ENCODE measurements at regions not wholly inside any gene's neighbourhood (a gene's known extent, or its start where the extent isn't known, plus 50 kb on each side); places are given as distances from the start of the nearest gene placed in this dataset.

DNA sequence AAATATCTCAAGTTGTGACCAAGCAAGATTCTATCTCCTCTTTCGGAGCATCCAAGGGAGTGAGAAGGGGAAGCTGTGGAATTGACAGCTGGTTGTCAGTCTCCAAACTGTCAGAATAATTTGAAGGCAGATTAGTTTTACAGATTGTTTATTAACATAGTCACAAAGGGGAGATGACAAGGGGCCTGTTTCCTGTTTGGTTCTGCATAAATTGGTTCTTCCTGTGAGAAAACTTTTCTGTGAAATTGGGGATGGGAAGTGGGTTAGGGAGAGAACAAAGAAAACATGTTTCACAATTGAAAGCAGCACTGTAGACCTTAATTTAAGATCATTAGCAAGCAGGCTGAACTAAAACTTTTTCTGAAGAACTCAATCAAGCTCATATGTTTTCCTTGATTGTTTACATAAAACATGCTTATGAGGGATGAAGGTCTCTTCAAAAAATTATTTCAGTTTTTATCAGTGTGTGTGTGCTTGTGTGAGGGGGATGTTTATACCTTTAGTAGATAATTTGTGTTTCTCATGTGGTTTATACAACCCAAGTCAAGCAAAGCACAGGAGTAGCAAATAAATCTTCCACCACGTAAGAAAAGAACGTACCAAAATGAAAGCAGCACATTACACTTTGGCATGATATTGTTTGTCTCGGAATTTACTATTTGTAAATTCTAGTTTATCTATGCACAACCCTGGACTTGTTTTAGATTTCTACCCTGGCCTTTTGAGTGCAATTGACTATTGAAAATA lies 604.9 kb upstream of the CDH2 start (continued):
- TF ChIP-seq, protein P1, sequence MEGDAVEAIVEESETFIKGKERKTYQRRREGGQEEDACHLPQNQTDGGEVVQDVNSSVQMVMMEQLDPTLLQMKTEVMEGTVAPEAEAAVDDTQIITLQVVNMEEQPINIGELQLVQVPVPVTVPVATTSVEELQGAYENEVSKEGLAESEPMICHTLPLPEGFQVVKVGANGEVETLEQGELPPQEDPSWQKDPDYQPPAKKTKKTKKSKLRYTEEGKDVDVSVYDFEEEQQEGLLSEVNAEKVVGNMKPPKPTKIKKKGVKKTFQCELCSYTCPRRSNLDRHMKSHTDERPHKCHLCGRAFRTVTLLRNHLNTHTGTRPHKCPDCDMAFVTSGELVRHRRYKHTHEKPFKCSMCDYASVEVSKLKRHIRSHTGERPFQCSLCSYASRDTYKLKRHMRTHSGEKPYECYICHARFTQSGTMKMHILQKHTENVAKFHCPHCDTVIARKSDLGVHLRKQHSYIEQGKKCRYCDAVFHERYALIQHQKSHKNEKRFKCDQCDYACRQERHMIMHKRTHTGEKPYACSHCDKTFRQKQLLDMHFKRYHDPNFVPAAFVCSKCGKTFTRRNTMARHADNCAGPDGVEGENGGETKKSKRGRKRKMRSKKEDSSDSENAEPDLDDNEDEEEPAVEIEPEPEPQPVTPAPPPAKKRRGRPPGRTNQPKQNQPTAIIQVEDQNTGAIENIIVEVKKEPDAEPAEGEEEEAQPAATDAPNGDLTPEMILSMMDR (IDR thresholded peaks at IDR 0.05; ENCODE audit: control extremely low read depth in 1 of 3, insufficient read depth in 1 of 3, low read depth in 1 of 3, low read length in 3 of 3), result no peak
- no peak for TF ChIP-seq ASH2L (IDR thresholded peaks at IDR 0.05; ENCODE audit: low read length)
- no peak for TF ChIP-seq GTF2F1 (IDR thresholded peaks at IDR 0.05; ENCODE audit: borderline replicate concordance, low read depth, low read length)
- TF ChIP-seq YY1 (IDR thresholded peaks at IDR 0.05; ENCODE audit: low read depth, low read length), result no peak
- no peak for TF ChIP-seq FOSL1 (IDR thresholded peaks at IDR 0.05; ENCODE audit: insufficient read depth, low read depth, low read length)
- TF ChIP-seq SRF (IDR thresholded peaks at IDR 0.05; ENCODE audit: low read depth, low read length), result no peak
- TF ChIP-seq NANOG (IDR thresholded peaks at IDR 0.05; ENCODE audit: insufficient read depth, low read depth, low read length, poor library complexity, severe bottlenecking), result no peak
- no peak for TF ChIP-seq POU5F1 (IDR thresholded peaks at IDR 0.05; ENCODE audit: low read depth, low read length)
